ENCODE measurements at regions not wholly inside any gene's neighbourhood (a gene's known extent, or its start where the extent isn't known, plus 50 kb on each side); places are given as distances from the start of the nearest gene placed in this dataset.

DNA sequence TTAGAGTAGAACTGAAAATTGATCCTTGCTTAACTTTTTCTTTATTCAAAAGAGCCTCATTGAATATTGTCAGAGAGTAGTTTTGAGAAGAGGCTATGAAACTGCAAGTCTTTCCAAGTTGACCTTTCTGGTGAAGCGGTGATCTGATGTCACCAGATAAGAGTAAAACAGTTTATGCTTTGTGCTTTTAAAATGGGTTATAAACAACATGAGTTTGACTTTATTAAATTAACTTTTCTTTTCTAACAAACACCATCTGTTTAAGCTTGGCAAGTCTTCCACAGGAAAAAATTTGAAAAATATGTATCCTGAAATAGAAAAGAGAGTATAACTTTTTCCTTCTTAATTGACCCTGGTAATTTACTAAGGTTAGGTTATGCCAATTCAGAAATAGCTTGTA, 408.7 kb upstream of the NOVA1 start:
- DNase-seq: no peak

DNA sequence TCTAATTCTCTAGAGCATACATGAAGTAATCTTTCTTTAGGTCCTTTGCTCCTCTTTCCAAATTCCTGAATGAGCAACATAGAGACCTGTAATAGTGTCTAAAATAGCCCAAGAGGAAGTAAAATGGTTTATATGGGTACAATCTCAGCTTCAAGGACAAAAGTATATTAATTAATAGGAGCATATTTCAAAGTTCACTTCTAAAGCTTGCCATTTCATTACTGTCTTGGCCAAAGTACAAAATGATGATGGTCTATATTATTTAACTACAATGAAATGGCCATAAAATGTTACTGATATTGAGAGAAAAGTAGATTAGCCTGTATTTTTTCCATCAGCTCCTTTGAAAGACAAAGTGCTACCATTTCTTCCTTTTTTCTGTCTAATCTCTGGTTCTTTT, 410.4 kb upstream of the NOVA1 start:
- no peak for DNase-seq

DNA sequence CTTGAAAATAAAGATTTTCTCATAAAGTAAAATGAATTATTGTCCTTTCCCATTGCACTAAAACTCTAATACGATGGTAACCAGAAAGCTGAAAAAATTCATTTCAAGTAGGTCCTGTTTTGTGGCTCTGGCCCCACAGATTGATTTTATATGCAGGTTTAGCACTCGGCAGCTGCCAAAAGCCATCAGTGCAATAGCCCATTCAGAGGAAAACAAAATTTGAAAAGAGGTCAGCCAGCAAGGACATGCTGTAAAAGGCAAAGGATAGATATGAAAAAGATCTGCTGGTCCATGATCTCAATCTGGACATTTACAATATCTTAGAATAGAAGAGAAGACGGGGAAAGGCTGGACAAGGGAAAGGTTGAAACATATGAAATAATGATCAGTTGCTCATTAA, 414.8 kb upstream of the NOVA1 start:
- DNase-seq: no peak

DNA sequence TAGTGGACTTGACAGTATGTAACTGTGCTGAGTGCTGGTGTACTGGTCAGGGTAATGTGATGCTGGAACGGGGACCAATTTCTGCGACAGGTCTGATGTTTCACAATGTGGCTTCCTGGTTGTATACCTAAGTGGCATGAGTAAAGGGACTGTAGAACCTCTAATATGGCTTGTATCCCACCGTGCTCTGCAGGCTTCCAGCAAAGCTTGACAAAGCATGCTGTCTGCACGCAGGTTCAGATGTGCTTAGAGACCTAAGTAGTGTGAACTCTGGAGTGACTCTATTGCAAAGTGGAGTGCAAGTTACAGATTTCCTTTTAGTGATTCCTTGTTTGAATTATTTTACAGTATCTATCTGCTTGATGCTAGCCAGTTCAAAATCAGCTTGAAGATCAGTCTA, 415.8 kb upstream of the NOVA1 start:
- no peak for DNase-seq

DNA sequence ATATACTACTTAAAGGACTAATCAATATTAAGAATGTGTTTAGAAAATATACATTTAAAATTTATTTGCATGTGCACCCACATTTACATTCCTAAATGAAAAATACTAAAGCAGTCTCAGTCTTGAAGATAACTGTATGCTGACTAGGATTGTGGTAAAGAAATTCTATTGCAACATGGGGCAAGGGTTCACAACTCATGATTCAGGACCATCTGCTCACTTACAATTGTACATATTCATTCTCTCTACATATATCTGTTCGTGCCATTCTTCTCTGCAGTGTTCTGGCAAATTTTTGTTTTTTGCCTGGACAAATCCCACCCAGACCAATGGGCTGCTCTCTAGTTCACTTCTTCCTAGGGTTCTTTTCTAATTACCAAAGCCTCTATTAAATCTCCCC, 417.2 kb upstream of the NOVA1 start:
- no peak for DNase-seq

DNA sequence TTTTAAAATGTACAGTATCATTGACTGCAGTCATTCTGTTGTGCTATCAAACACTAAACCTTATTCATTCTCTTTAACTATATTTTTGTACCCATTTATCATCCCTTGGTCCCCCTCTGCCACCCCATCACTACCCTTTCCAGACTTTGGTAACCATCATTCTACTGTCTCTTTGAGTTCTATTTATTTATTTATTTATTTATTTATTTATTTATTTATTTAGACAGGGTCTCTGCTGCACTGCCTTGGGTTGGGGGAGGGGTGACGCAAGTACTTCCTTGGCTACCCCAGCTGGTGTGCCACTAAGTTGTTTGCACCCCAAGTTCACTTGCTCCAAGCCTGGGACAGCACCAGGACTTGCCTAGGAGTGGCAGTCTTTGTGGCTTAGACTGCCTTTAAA, 427.8 kb upstream of the NOVA1 start:
- DNase-seq: no peak

DNA sequence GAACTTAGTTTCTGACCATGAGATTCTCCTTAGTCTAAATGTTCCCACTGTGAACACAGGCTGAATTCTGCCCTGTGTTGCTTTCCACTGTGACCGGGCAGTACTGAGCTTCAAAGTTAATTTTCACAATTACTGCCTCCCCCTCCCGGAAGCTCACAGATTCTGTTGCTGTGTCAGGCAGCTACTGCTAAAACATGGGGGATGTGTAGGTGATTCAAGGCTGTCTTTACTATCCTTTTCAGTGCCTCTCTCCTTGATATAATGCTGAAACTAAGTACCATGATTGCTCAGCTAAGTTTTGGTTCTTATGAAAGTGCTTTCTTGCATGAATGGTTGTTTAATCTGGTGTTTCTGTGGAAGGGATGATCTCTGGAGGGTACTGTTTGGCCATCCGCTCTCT, 428.3 kb upstream of the NOVA1 start:
- DNase-seq: no peak

DNA sequence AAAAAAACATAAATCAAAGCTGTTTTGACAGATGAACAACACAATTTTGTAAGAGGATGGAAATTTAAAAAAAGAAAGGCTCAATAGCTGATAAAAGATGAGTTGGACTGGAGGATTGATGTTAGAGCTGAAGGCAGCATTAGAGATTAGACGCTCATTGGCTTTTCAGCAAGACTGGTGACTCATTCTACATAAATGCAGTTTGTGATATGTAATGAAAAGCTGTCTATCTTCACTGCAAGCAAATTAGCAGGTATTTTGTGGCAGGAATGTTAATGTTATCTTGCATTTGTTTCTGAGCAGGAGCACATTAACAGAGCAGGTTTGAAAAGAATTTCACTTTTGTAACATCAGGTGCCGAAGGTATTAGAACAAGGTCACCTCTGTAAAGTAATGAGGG, 442.7 kb upstream of the NOVA1 start:
- DNase-seq: no peak

DNA sequence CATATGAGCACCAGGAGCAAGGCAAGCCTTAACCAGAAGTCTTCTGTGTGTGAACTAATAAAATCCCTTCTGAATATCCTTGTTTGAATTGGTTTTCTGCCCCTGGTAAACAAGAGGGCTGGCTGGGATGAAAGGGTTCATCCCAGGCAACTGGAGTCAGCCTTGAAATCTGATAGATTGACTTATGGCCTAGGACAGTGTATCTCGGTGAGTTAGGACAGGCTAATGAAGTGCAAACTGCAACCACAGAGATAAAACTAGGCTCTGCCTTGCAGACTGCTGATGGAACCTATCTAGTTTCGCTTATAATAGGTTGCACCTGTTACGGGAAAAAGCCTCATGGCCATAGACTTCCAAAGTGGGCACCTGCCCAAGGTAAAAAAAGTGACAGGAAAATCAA, 451.9 kb upstream of the NOVA1 start:
- DNase-seq: no peak

DNA sequence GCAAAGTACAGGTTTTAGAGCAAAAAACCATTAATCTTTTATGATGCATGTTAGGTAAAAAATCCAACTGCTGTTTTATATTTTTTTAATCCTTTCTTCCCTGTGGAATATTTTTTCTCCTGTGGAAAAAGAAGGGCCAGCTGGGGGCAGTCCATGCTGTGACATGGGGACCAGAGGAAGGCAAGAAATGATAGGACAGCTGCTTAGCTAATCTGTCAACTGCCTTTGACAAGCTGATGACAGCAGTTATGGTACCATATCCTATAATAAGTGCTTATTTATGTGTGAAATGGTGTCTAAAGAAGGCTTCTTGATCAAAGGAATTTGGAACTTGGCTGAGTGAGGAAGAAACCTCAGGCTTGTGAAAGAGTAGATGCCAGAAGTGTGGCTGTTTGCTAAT, 452.4 kb upstream of the NOVA1 start:
- DNase-seq: no peak

DNA sequence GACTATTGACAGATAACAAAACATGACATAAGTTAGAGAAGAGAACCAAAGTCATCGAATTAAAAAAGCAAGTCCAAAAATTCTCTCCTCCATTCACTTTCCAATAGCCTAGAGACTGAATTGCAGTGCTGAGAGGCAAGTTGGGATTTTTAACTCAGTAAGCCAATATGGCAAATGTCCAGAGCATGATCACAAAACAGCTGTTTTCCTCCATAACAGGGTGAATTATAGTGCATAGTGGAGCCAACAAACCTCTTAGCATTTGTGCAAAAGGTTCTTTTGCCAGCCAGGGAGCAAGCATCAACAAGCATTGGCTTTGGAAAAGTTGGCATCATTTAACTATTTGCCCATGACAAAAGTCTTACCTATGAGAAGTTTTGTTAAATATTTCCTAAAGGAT, 458.8 kb upstream of the NOVA1 start:
- DNase-seq: no peak

DNA sequence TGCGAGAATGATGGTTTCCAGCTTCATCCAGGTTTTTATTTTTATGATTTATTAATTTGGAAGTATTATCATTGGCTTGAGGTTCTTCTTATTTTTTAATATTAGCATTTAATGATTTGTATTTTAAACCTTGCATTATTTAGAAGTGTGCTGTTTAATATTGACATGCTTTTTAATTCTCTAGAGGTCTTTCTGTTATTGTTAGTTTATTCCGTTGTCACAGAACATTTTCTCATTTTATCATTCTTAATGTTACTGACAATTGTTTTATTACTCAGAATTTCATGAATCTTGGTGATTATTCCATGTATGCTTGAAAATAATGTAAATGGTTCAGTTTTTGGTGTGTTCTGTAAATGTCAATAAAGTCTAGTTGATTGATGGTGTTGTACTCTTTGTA, 463.5 kb upstream of the NOVA1 start:
- DNase-seq: no peak

DNA sequence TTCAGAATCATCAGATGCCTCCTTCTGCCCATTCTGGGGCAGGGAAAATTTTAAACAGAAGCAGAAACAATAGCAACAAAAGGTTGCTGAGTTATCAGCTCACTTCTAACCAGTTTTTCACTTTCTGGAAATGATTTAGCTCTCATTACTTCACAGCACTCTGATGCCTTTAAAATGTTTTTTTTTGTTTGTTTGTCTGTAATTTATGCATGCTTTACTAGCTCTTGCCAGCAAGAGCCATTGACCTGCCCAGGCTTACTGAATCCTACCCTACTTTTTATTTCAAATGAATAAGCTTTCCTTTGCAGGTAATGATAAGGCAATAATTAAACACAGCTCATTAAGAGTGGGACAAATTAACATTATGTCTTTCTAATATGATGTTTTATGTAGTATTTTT, 466.1 kb upstream of the NOVA1 start:
- no peak for DNase-seq

DNA sequence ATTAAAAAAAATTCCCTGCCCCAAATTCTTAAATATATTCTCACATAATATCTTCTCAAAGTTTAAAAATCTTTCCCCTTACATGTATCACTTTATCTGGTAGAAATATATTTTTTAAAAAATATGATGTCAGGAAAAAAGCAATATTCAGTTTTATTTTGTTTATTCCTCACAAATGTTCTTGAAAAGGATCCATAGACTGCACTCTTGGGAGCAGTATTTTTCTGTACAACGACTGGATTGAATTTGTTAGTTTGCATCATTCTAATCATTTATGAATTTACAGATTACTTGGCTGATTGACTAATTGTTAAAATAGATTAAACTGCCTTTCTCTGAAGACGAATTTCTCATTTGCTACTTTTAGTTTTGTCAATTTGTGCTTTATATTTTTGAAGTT, 468.1 kb upstream of the NOVA1 start:
- DNase-seq: no peak

DNA sequence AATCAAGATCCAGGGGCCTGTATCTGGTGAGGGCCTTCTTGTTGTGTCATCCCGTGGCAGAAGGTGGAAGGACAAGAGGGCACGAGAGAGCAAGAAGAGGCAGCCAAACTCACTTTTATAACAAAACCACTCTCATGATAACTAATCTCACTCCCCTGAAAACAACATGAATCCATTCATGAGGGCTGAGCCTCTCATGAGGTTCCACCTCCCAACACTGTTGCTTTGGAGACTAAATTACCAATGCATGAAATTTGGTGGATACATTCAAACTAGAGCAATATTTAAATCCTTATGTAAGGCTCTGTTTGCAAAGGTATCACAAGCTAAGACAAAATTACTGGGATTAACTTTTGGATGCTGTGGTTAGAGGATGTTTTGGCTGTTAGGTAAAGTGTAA, 470.1 kb upstream of the NOVA1 start:
- no peak for DNase-seq

DNA sequence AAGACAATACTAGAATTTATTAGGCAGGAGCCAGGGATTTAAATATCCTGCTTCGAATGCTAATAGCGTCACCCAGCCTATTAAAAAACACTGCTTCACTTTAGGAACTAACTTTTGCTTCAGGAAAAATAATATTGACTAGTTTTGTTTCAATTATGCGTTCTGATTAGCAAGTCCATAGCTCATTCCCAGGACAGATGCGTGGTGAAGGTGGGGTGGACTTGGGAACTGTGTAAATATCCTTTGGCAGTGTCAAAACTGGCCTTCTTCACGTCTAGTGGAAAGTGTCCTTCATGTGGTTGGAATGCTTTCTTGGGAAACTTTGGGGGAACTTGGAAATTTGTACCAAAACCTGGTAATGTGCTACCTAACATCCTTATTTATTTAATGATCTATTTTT, 474.8 kb upstream of the NOVA1 start:
- DNase-seq: no peak

DNA sequence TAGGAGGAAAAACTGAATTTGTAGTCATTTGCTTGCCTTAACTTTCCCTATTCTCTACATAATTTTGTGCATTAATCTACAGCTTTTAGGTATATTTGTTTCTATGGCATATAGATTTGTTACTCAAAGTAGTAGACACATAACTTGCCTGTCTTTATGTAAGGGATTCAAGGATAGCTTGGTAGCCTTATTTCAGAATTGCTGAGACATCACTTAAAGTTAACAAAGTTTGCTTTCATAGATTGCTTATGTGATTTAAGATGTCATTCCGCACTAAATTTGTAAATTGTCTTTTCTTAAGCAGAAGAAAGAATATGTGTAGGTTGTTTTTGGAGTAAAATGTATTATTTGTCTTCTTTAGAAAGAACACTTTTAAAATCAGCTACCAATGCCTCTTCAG, 477.7 kb upstream of the NOVA1 start:
- DNase-seq: no peak

DNA sequence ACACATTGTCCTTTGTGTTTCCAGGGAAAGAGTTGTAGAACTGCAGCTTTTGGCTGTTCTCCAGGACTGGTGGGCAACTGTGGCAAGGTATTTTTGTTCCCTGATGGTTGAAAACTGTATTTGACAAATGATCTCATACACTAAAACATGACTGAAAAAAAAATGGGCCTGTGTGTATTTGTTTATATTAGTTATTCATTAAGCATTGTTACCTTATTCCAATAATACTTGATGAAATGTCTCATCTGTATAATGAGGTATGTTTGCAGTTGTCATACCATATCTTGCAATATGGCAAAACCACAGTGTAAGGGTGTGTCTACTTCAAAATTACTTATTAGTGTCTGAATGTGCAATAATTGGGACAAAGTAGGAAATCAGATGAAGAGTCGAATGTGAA, 479.4 kb upstream of the NOVA1 start:
- no peak for DNase-seq

DNA sequence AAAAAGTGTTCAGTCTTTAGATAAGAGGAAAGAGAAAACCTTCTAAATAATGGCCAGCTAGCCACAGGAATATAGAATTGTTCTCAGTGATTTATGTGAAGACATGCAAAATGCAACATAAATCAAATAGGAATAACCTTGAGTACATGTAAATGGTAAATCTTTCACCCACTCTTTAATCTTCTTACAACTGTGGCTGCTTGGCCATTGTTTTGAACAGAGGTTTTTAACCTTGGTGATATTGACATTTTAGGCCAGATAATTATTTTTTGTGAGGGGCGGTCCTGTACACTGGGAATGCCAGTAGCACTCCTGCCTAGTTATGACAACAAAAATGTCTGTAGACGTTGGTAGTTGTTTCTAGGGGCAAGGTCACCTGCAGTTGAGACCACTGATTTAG, 479.9 kb upstream of the NOVA1 start:
- no peak for DNase-seq

DNA sequence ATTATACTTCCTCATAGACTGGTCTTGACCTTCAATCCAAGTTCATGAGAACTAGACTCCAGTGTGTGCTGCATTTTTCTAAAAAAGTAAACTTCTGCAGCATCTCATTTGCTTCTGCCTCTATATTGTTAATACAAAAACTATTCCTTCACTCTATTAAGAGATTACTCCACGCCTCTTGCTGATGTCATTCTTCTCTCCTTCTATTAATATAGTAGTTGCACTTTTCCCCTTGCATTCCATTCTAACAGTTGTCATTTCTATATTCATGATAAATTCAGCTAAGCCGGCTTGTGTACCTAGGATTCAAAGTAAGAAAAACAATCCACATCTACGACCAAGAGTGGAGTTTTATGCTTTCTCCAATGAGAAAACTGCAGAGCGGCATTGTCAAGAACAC, 480.4 kb upstream of the NOVA1 start:
- no peak for DNase-seq

DNA sequence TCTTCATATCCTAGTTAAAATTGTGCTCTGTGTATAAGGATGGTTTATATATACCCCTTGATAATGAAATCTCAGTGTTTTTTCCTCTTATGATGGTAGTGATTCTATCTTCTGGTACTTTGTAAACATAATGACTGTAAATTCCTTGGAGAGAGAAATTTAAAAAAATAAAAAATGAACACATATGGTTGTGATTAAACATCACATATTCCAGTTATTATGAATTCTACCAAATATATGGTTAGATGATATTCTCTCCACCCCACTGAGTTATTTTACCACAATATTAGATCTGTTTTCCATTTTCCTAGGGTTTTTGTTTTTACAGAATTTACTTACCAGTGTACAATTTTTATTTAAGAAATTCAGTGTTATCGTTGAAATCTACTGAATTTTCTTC, 481.9 kb upstream of the NOVA1 start:
- no peak for DNase-seq

DNA sequence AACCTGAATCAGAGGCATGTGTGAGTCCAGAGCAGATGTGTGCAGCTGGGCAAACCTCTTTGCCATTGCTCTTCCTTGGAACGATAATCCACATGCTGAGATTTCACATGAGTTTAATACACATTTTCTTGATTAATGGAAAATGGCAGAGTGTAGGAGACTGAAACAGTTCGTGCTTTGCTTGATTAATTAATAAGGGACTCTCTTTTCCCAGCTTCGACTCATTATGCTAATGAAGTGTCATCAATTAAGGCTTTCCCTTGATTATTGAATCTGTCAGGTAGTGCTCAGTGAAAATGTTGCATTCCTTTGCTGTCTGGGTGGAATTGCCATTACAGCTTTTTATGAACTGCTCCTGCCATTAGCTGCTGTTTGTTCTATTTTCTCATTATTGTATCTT, 487.7 kb upstream of the NOVA1 start:
- DNase-seq: no peak

DNA sequence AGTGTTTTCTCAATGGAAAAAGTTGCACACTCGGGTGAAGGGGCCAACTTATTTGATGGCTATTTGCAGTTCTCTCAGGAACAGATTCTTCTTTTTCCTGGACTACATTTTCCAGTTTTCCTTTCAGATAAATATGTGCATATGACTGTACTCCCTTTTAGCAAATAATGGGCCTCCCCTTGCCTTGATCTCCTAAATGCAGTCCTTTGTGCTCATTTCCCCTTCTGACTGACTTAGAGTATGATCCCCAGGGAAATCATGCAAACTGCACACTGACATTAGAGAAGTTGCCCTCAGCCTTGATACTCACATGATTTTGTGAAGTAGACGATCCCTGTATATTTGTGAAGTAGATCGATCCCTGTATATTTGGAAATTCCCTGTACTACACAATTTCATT, 492.9 kb upstream of the NOVA1 start:
- no peak for DNase-seq

DNA sequence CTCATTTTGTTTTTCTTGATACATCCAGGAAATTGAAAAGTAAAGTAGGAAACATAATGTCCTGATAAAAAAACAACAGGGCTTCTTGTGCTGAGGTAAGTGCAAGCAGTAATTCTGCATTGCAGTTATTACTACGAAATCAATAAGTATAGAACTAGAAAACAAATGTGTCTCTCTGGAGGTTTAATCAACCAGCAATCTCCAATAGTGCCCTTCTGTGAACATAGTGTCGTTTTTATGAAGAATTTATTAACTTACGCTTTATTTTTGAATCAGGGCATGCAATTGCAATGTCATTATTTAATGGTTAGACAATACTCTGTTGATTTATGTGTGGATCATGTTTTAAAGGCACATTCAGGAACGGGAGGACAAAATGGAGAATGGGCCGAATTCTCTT, 494.1 kb upstream of the NOVA1 start:
- no peak for DNase-seq

DNA sequence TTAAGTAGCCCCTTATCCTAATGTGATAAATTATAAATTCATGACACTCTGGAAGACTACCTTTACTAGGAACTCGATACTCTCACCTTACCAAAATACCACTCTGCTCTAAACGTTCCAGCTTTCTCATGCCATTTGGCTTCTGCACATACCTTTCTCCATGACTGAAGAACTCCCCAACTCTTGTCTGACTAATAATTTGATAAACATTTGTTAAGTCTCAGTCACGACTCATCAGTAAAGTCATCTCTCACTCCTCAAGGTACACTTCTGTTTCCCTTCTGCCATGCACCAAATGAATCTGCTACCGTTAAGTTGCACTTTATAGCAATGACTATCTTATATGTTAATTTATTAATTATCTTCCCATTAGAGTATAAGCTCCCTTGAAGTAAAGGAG, 498.3 kb upstream of the NOVA1 start:
- no peak for DNase-seq

DNA sequence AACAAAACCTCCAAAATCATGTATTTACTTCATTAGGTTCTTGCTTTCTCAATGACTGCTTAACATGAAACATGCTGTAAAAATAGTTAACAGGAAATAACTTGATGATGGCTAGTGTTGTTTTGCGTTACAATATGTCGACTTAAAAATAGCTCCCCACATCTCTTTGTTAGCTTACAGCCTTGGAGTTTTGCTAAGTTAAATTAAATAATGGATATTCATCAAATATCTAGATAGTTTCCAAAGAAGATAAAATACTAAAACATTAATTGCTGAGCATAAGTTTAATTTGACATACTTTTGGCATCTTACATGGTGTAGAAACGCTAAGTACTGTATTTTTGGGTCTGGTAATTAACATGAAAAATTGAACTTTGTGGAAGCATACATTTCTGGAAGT, 500.6 kb upstream of the NOVA1 start:
- DNase-seq: no peak

DNA sequence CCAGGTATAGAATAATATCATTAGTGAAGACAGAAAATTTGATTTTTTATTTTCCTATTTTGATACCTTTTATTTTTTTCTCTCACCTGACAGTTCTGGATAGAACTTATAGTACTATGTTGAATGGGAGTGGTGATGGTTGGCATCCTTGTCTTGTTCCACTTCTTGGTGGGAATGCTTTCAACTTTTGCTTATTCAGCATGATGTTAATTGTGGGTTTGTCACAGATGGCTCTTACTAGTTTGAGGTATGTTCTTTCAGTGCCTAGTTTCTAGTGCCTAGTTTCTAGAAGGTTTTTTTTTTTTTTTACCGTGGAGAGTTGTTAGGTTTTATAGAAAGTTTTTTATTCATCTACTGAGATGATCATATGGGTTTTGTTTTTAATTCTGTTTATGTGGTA, 516.3 kb upstream of the NOVA1 start:
- DNase-seq: no peak
